ENCODE measurements at regions not wholly inside any gene's neighbourhood (a gene's known extent, or its start where the extent isn't known, plus 50 kb on each side); places are given as distances from the start of the nearest gene placed in this dataset.

- H3K4me3 ChIP-seq, result no peak overlapping the region
- Mint-ChIP-seq H3K36me3 (ENCODE audit: low read depth) (no peaks in the 10 kb centered on the region), H3K4me3 (no peak overlapping the region), H3K27me3 (ENCODE audit: insufficient read depth, low read depth, poor library complexity) (no peaks in the 10 kb centered on the region), H3K4me1 (no peaks in the 10 kb centered on the region), H3K27ac (no peak overlapping the region), H3K9me3 (no peaks in the 10 kb centered on the region)
- no peaks in the 10 kb centered on the region for H3F3A ChIP-seq (replicated peaks; ENCODE audit: low read depth)
- no peaks in the 10 kb centered on the region for H3K79me2 ChIP-seq (replicated peaks; ENCODE audit: insufficient read depth)
- H3K27ac ChIP-seq (ENCODE audit: low read depth), result no peak overlapping the region
- no peaks in the 10 kb centered on the region for H3K27me3 ChIP-seq (ENCODE audit: insufficient read depth)
- H3K4me2 ChIP-seq, result no peak overlapping the region
- H2AFZ ChIP-seq, result peak overlapping the region; percentile 18; the same call in 1 of the 2 replicates
- no peaks in the 10 kb centered on the region for H3K4me1 ChIP-seq (ENCODE audit: insufficient read depth)
- H4K20me1 ChIP-seq (replicated peaks; ENCODE audit: insufficient read depth), result no peaks in the 10 kb centered on the region
- DNase-seq (ENCODE audit: low spot score) (no peak), ATAC-seq (no peak)
- no peaks in the 10 kb centered on the region for H3K36me3 ChIP-seq (ENCODE audit: insufficient read depth)
- TF ChIP-seq REST (IDR thresholded peaks at IDR 0.05; ENCODE audit: unreplicated experiment) (no peak), JUNB (IDR thresholded peaks at IDR 0.05; ENCODE audit: unreplicated experiment) (no peak), ZNF462 (CRISPR knock-in tag; IDR thresholded peaks at IDR 0.05) (no peak), ZNF114 (CRISPR knock-in tag; IDR thresholded peaks at IDR 0.05) (no peak), CREB1 (CRISPR knock-in tag; IDR thresholded peaks at IDR 0.05; ENCODE audit: low read depth) (no peak), POLR2AphosphoS5 (IDR thresholded peaks at IDR 0.05; ENCODE audit: low read depth) (no peak), EZH2phosphoT487 (IDR thresholded peaks at IDR 0.05; ENCODE audit: unreplicated experiment) (no peak), STAT1 (IDR thresholded peaks at IDR 0.05; ENCODE audit: unreplicated experiment) (no peak), ETS1 (IDR thresholded peaks at IDR 0.05) (no peak), EZH2 (IDR thresholded peaks at IDR 0.05; ENCODE audit: low read depth, unreplicated experiment) (no peak), NANOG (IDR thresholded peaks at IDR 0.05; ENCODE audit: borderline replicate concordance) (no peak), ZNF331 (CRISPR knock-in tag; IDR thresholded peaks at IDR 0.05; ENCODE audit: low read depth) (no peak)
- TF ChIP-seq, protein P1, sequence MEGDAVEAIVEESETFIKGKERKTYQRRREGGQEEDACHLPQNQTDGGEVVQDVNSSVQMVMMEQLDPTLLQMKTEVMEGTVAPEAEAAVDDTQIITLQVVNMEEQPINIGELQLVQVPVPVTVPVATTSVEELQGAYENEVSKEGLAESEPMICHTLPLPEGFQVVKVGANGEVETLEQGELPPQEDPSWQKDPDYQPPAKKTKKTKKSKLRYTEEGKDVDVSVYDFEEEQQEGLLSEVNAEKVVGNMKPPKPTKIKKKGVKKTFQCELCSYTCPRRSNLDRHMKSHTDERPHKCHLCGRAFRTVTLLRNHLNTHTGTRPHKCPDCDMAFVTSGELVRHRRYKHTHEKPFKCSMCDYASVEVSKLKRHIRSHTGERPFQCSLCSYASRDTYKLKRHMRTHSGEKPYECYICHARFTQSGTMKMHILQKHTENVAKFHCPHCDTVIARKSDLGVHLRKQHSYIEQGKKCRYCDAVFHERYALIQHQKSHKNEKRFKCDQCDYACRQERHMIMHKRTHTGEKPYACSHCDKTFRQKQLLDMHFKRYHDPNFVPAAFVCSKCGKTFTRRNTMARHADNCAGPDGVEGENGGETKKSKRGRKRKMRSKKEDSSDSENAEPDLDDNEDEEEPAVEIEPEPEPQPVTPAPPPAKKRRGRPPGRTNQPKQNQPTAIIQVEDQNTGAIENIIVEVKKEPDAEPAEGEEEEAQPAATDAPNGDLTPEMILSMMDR (conservative IDR thresholded peaks at IDR 0.05; ENCODE audit: low read depth in 2 of 2), result no peak
- peaks cover 4% of the 10 kb centered on the region; the same call in 1 of the 2 replicates for H3K9me2 ChIP-seq (ENCODE audit: insufficient read depth)
These were observed 208.3 kb upstream of the SERP2 start for GRCh38 chr13:44165221-44165888.
